ENCODE measurements at regions not wholly inside any gene's neighbourhood (a gene's known extent, or its start where the extent isn't known, plus 50 kb on each side); places are given as distances from the start of the nearest gene placed in this dataset.
A peak's percentile ranks its signal among the peaks of the same experiment; 100 is the strongest.
"Not testable (repeated sequence)": the region's sequence is repeated elsewhere in the genome, so short reads cannot be mapped to it uniquely, and the experiment has no call there.

- FAIRE-seq: no peak
These were observed 555.7 kb upstream of the CADM1 start for GRCh38 chr11:116059919-116060318.

- FAIRE-seq: no peak
These were observed 552.8 kb upstream of the CADM1 start for GRCh38 chr11:116057000-116057399.

GRCh38 chr11:116055064-116055463 lies 550.8 kb upstream of the CADM1 start:
- FAIRE-seq: no peak

GRCh38 chr11:116053548-116053919 lies 549.3 kb upstream of the CADM1 start:
- FAIRE-seq: no peak

- FAIRE-seq: no peak
These were observed 548.7 kb upstream of the CADM1 start for GRCh38 chr11:116052603-116053547.

GRCh38 chr11:116051494-116051893 lies 547.3 kb upstream of the CADM1 start:
- no peak for FAIRE-seq

GRCh38 chr11:116049383-116049782 lies 545.2 kb upstream of the CADM1 start:
- FAIRE-seq: no peak

- FAIRE-seq: no peak
These were observed 541.9 kb upstream of the CADM1 start for GRCh38 chr11:116046127-116046526.

GRCh38 chr11:116044941-116045340 lies 540.7 kb upstream of the CADM1 start:
- peak; percentile 17 for FAIRE-seq

- no peak for FAIRE-seq
These were observed 540.3 kb upstream of the CADM1 start for GRCh38 chr11:116044520-116044919.

- FAIRE-seq: no peak
These were observed 539.6 kb upstream of the CADM1 start for GRCh38 chr11:116043857-116044256.

GRCh38 chr11:116043059-116043458 lies 538.8 kb upstream of the CADM1 start:
- not testable (repeated sequence) for FAIRE-seq

- FAIRE-seq: no peak
These were observed 537.9 kb upstream of the CADM1 start for GRCh38 chr11:116042146-116042545.

GRCh38 chr11:116037861-116038260 lies 533.6 kb upstream of the CADM1 start:
- no peak for FAIRE-seq

GRCh38 chr11:116035977-116036376 lies 531.8 kb upstream of the CADM1 start:
- FAIRE-seq: no peak

GRCh38 chr11:116033931-116034553 lies 529.8 kb upstream of the CADM1 start:
- no peak for FAIRE-seq

GRCh38 chr11:116030697-116031331 lies 526.6 kb upstream of the CADM1 start:
- FAIRE-seq: no peak

- not testable (repeated sequence) for FAIRE-seq
These were observed 524.3 kb upstream of the CADM1 start for GRCh38 chr11:116028506-116028905.

GRCh38 chr11:115999437-115999836 lies 495.2 kb upstream of the CADM1 start:
- no peak for FAIRE-seq

- no peak for FAIRE-seq
These were observed 492.6 kb upstream of the CADM1 start for GRCh38 chr11:115996808-115997188.

- no peak for FAIRE-seq
These were observed 492.1 kb upstream of the CADM1 start for GRCh38 chr11:115996125-115996807.

GRCh38 chr11:115993590-115993989 lies 489.4 kb upstream of the CADM1 start:
- no peak for FAIRE-seq

GRCh38 chr11:115990004-115990447 lies 485.8 kb upstream of the CADM1 start:
- no peak for FAIRE-seq

Data from islet of Langerhans (tissue), 1 donor.